Osteoblast (primary cell): ENCODE measurements at regions not wholly inside any gene's neighbourhood (a gene's known extent, or its start where the extent isn't known, plus 50 kb on each side); places are given as distances from the start of the nearest gene placed in this dataset.

Experiments
- DNase-seq: peaks from one replicate; pipeline ENCODE4 v3.0.0; 2011; ENCODE audit warnings: low spot score, mixed read lengths; ENCODE audit not compliant: insufficient read length; ENCODE audit errors: missing footprints
- H2AFZ ChIP-seq: 2 replicates; pipeline ENCODE4 v1.6.0; 2011; ENCODE audit warnings: mild to moderate bottlenecking, low read length
- H3K27ac ChIP-seq: 2 replicates; pipeline ENCODE4 v1.5.1; 2011; ENCODE audit warnings: mild to moderate bottlenecking, low read depth, low read length, moderate library complexity
- H3K27me3 ChIP-seq: 2 replicates; pipeline ENCODE4 v1.6.0; 2012; ENCODE audit warnings: mild to moderate bottlenecking, control low read depth, inconsistent platforms, low read length, moderate library complexity; ENCODE audit not compliant: insufficient read depth
- H3K36me3 ChIP-seq: 2 replicates; pipeline ENCODE4 v1.5.1; 2011; ENCODE audit warnings: mild to moderate bottlenecking, low read length, control low read depth, moderate library complexity; ENCODE audit not compliant: insufficient read depth
- H3K4me1 ChIP-seq: 2 replicates; pipeline ENCODE4 v1.5.1; 2011; ENCODE audit warnings: mild to moderate bottlenecking, low read length, control low read depth, moderate library complexity; ENCODE audit not compliant: insufficient read depth
- H3K4me2 ChIP-seq: 2 replicates; pipeline ENCODE4 v1.6.0; 2011; ENCODE audit warnings: mild to moderate bottlenecking, low read length; ENCODE audit not compliant: insufficient read depth
- H3K4me3 ChIP-seq: fragments of 200-600 bp; sonication (generic); 3 replicates; pipeline ENCODE4 v1.5.1; 2012; ENCODE audit warnings: mild to moderate bottlenecking, low read length, inconsistent platforms; ENCODE audit not compliant: insufficient read depth
- H3K79me2 ChIP-seq: 2 replicates; pipeline ENCODE4 v1.6.0; 2012; ENCODE audit warnings: mild to moderate bottlenecking, low read length, control low read depth, inconsistent platforms; ENCODE audit not compliant: insufficient read depth
- H3K9me3 ChIP-seq: 2 replicates; pipeline ENCODE4 v1.5.1; 2011; ENCODE audit warnings: low read depth, low read length, control low read depth
- H4K20me1 ChIP-seq: 2 replicates; pipeline ENCODE4 v1.6.0; 2012; ENCODE audit warnings: mild to moderate bottlenecking, low read length, control low read depth; ENCODE audit not compliant: insufficient read depth
- CTCF ChIP-seq: IDR thresholded peaks from 2 replicates; pipeline ENCODE4 v1.5.1; 2011; ENCODE audit warnings: mild to moderate bottlenecking, low read depth, low read length, moderate library complexity; ENCODE audit errors: extremely low read depth

- no peaks in the 10 kb centered on the region for H3K4me1 ChIP-seq
- H3K9me3 ChIP-seq: no peaks in the 10 kb centered on the region
- H3K27ac ChIP-seq: no peak overlapping the region
- no peak for DNase-seq
- H3K36me3 ChIP-seq: no peaks in the 10 kb centered on the region
- no peak overlapping the region for H3K4me2 ChIP-seq
- H4K20me1 ChIP-seq: no peaks in the 10 kb centered on the region
- H3K27me3 ChIP-seq: no peaks in the 10 kb centered on the region
- no peak overlapping the region for H3K4me3 ChIP-seq
- H2AFZ ChIP-seq: no peak overlapping the region
- no peak for TF ChIP-seq CTCF
- H3K79me2 ChIP-seq: no peaks in the 10 kb centered on the region
These were observed 72.1 kb downstream of the AKR1C4 start for GRCh38 chr10:5268743-5269142.

GRCh38 chr10:5269791-5270190 lies 73.2 kb downstream of the AKR1C4 start:
- no peak for DNase-seq
- H3K36me3 ChIP-seq: no peaks in the 10 kb centered on the region
- H3K4me1 ChIP-seq: no peaks in the 10 kb centered on the region
- H3K4me3 ChIP-seq: no peak overlapping the region
- no peak overlapping the region for H2AFZ ChIP-seq
- no peak overlapping the region for H3K4me2 ChIP-seq
- no peaks in the 10 kb centered on the region for H3K9me3 ChIP-seq
- no peaks in the 10 kb centered on the region for H4K20me1 ChIP-seq
- no peak overlapping the region for H3K27ac ChIP-seq
- H3K79me2 ChIP-seq: no peaks in the 10 kb centered on the region
- no peaks in the 10 kb centered on the region for H3K27me3 ChIP-seq
- TF ChIP-seq CTCF: no peak

- H3K4me2 ChIP-seq: no peak overlapping the region
- no peak overlapping the region for H3K27ac ChIP-seq
- H4K20me1 ChIP-seq: no peaks in the 10 kb centered on the region
- DNase-seq: no peak
- H3K27me3 ChIP-seq: no peaks in the 10 kb centered on the region
- H3K4me1 ChIP-seq: no peaks in the 10 kb centered on the region
- no peak overlapping the region for H3K4me3 ChIP-seq
- H3K9me3 ChIP-seq: no peaks in the 10 kb centered on the region
- TF ChIP-seq CTCF: no peak
- no peaks in the 10 kb centered on the region for H3K79me2 ChIP-seq
- no peak overlapping the region for H2AFZ ChIP-seq
- H3K36me3 ChIP-seq: no peaks in the 10 kb centered on the region
These were observed 74.9 kb downstream of the AKR1C4 start for GRCh38 chr10:5271526-5271925.

GRCh38 chr10:5272065-5272803 lies 75.6 kb downstream of the AKR1C4 start:
- H3K27ac ChIP-seq: no peak overlapping the region
- no peak overlapping the region for H2AFZ ChIP-seq
- no peaks in the 10 kb centered on the region for H3K36me3 ChIP-seq
- H4K20me1 ChIP-seq: no peaks in the 10 kb centered on the region
- no peaks in the 10 kb centered on the region for H3K9me3 ChIP-seq
- DNase-seq: no peak
- H3K4me3 ChIP-seq: no peak overlapping the region
- no peak for TF ChIP-seq CTCF
- H3K79me2 ChIP-seq: no peaks in the 10 kb centered on the region
- no peaks in the 10 kb centered on the region for H3K4me1 ChIP-seq
- no peaks in the 10 kb centered on the region for H3K27me3 ChIP-seq
- no peak overlapping the region for H3K4me2 ChIP-seq
